Suppressor macrophage treated with lipopolysaccharide for 1 hour (primary cell): ENCODE measurements at regions not wholly inside any gene's neighbourhood (a gene's known extent, or its start where the extent isn't known, plus 50 kb on each side); places are given as distances from the start of the nearest gene placed in this dataset.

Experiments
- DNase-seq, 3 donors: peaks; one replicate each; pipeline ENCODE4 v3.0.0-alpha.2; 2020 to 2022

DNA sequence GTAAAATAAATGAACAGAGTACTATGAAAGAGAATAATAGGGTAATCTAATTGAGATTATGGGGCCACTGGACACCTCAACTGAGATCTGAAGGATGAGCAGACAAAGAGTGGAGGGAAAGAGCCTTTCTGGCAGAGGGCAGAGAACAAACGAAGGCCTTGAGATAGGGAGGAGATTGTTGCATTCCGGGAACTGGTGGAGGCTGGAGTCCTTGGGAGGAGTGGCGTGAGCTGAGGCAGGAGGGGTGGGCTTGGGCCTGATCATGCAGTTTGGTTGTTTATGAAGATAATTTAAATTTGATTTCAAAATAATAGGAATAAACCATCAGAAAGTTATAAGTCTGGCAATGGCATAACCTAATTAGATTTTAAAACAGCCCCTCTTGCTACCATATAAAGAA, 59.5 kb upstream of the GALNT15 start:
- DNase-seq = no peak

DNA sequence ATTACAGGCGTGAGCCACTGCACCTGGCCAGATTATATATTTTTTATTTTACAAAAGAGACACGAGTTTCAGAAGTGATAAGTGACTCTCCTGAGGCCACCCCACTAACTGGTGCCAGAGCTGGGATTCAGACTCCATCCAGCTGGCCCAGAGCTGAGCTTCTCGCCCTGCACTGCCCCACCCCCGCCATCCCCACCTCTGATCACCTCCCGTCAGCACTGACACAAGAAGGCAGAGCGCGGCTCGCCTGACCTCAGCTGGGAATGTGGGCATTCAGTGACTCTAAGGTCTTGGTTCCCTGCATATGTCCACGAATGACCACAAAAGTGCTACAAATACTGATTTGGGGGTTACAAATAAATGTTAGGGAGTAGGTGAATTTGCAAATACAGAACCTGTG, 56.1 kb upstream of the GALNT15 start:
- DNase-seq = no peak

DNA sequence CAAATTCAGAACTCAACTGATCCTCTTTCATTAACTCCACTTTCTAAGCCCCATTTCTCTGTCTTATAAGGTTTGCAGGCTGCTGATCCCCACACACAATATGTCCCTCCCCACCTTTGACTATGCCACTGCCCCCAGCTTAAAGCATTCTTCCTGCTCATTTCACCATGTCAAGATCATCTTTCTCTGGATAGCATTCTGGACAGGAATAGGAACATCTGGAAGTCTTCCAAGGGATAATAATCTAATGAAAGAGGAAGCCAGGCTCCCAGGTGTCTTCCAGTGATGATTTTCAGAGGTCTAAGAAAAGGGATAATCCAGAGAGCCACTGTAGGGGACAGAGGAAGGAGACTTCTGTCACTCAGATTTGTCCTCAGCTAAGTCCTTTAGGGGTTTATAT, 54.6 kb upstream of the GALNT15 start:
- no peak for DNase-seq

DNA sequence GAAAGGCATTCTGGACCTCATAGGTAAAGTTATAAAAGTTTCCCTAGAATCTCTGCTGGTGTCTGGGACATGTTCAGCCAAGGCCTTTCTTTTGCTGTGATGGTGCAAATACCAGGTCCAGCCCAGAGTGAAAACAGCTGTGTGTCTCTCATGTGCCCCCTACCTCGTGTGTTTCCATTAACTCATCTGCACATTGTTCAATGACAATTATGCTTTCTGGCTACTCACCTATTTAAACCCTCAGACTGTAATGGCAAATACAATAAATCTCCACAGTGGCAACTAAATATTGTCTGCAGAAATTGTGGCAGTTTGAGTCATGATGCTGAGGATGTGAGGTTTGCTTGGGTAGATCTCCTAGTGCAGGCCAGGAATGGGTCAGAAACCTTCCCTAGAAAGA, 53.1 kb upstream of the GALNT15 start:
- no peak for DNase-seq

DNA sequence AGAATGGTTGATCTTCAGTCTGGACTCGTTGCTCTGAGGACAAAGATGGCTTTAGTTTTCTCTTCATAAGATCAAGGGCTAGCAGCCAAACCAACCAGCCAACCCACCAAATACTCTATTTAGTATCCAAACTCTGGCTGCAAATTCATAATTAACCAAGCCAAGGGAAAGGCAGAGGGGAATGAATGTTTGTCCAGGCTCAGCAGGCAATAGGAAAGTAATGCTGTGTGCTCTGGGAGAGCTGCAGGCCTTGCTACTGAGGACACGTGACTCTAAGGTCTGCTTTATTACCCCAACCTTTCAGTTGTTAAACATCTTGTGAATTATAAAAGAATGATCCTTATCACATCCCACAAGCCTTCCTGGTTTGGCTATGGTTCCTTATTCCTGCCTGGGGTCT, 52.3 kb upstream of the GALNT15 start:
- no peak for DNase-seq

DNA sequence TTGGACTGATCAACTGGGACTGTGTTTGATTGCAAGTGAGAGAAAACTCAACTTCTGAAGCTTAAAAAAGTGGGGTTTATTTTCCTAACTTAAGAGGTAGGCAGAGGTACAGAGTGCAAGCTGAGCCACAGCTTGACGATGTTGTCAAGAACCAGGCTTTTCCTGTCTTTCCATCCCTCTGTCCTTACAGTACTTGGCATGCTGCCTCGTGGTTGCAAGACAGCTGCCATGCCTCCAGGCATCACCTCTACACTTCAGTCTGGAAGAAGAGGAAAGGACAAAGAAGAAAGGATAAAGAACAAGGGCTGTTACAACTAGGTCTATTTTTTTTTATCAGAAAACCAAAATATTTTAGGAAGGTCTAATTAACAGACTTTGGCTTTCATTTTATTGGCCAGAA, 51.8 kb upstream of the GALNT15 start:
- DNase-seq = no peak

DNA sequence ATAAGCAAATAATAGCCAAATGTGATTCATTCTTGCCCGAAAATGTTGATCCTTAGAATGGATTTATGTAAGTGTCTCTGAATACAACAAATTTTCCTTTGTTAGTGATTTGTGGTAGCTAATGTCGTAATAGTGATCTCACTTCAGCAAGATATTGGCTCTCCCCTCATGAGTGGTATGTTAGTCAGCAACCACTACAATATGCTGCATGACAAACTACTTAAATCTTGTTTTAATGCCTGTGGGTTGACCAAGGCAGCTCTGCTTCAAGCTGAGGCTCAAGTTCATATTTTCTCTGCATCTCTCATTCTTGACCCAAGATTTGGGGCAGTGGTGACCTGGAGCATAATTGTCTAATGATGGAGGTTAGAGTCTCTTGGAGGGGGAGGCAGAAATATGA, 49.8 kb upstream of the GALNT15 start:
- peak; percentile 26 to 70 (median 47) for DNase-seq
